NB4 (cell line): ENCODE measurements at regions not wholly inside any gene's neighbourhood (a gene's known extent, or its start where the extent isn't known, plus 50 kb on each side); places are given as distances from the start of the nearest gene placed in this dataset.
"Not testable (repeated sequence)": the region's sequence is repeated elsewhere in the genome, so short reads cannot be mapped to it uniquely, and the experiment has no call there.

Source experiments
- DNase-seq: peaks from one replicate; pipeline ENCODE4 v3.0.0; 2010; ENCODE audit warnings: low read depth
- H3K4me3 ChIP-seq: one replicate; pipeline ENCODE4 v1.5.1; 2011; ENCODE audit warnings: mild to moderate bottlenecking, low read depth, low read length, moderate library complexity
- MYC ChIP-seq: IDR thresholded peaks from 2 replicates; pipeline ENCODE4 v1.6.1; 2011; ENCODE audit warnings: low read depth, low read length
- POLR2A ChIP-seq: IDR thresholded peaks from 2 replicates; pipeline ENCODE4 v1.6.1; 2011; ENCODE audit warnings: mild to moderate bottlenecking; ENCODE audit not compliant: insufficient read length; ENCODE audit errors: extremely low read depth
- TF ChIP-seq, protein P1 (sequence below): IDR thresholded peaks from 2 replicates; pipeline ENCODE4 v1.6.1; 2011; ENCODE audit warnings: low read depth, low read length
- TF ChIP-seq, protein P2 (sequence below): IDR thresholded peaks from one replicate; pipeline ENCODE4 v1.5.1; 2012; ENCODE audit warnings: low read depth, low read length

DNA sequence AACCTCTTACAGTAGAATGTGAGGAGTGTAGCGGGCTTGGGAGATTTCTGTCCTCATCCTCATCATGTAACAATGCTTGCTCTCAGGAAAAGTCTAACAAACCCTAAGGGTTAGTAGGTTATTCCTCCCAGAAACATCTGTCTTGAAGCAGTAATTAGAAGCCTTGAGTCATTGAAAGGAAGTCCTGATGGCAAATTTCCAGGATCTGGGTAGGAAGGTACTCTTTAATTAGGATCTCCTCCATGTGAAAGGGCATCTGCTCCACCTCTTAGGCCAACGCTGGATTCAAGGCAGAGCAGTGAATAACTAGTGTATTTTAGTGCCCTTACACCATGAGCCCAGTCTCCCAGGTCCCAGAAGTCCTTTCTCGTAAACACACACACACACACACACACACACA is 106.6 kb upstream of the BARHL2 start:
- TF ChIP-seq, protein P1, sequence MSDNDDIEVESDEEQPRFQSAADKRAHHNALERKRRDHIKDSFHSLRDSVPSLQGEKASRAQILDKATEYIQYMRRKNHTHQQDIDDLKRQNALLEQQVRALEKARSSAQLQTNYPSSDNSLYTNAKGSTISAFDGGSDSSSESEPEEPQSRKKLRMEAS: no peak
- no peak for TF ChIP-seq MYC
- no peak for TF ChIP-seq POLR2A
- TF ChIP-seq, protein P2, sequence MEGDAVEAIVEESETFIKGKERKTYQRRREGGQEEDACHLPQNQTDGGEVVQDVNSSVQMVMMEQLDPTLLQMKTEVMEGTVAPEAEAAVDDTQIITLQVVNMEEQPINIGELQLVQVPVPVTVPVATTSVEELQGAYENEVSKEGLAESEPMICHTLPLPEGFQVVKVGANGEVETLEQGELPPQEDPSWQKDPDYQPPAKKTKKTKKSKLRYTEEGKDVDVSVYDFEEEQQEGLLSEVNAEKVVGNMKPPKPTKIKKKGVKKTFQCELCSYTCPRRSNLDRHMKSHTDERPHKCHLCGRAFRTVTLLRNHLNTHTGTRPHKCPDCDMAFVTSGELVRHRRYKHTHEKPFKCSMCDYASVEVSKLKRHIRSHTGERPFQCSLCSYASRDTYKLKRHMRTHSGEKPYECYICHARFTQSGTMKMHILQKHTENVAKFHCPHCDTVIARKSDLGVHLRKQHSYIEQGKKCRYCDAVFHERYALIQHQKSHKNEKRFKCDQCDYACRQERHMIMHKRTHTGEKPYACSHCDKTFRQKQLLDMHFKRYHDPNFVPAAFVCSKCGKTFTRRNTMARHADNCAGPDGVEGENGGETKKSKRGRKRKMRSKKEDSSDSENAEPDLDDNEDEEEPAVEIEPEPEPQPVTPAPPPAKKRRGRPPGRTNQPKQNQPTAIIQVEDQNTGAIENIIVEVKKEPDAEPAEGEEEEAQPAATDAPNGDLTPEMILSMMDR: no peak
- H3K4me3 ChIP-seq: no peak overlapping the region
- DNase-seq: no peak

DNA sequence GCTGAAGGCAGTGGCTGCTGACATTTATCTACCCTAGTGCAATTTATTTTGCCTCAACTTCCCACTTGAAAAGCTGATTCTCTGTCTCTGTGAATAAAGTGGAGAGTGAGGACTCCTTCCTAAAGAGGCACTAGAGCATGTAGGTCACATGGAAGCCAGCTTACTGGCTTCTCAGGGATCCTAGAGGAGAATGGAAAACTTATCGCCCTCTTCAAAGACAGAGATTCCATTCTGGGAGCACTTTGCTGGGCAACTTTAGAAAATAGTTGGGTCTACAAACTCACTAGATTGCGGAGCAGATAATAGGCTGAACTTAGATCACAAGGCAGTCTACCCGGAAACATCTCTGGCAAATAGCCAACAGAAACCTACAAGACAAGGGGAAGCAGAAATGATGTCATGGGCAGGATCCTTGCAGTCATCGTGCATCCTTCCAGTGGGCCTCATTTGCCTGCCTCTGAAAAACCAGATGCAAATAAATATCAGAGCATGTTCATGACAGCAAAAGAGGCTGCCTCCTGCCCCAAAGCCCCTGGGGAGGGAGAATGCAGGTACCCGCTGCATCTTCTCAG is 104.8 kb upstream of the BARHL2 start:
- no peak for DNase-seq
- TF ChIP-seq MYC (no peak), POLR2A (no peak)
- TF ChIP-seq, protein P2: no peak
- TF ChIP-seq, protein P1: no peak
- no peak overlapping the region for H3K4me3 ChIP-seq

DNA sequence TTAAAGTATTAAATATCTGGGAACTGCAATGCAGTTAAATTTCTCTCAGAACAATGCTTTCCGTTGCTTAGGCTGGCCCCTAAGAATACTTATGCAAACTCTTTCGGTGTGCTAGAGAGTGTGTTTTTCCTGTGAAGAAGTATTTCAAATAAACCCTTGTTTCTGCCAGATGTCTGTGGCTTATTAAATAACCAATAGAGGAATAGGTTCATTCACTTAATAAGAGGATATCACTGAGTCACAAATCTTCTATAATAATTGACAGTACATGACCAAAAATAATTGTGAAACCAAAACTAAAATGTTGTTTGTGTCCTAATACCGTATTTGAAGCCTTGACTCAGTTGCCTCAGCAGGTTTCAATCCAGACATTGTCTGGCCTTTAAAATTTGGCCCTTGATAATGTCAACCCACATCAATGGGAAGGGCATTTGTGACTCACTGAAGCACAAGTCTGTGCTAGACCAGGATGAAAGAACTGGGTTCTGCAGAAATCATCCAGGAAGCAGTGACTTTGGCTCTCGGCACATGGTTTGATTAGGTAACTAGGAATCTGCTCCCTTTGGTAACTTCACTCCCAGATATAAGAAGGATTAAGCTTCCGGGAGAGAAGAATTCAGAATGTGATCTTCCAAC is 104.2 kb upstream of the BARHL2 start:
- DNase-seq: no peak
- no peak overlapping the region for H3K4me3 ChIP-seq

DNA sequence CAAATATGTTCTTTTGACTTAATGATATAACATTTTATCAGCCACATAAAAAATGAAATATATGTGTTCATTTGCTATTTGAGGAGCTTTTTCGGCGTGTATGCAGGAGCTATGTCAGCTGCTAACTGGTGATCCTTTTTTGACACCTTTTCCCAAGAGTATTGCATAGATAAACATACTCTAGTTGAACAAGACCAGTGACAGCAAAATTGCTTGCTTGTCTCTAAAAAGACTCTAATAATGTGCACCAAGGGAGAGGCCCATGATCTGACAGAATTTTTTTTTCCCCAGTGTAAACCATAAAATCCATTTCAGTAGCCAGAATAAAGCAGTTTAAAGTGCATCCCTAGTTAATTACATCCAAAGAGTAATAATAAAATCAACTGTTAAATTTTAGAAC is 103.6 kb upstream of the BARHL2 start:
- no peak overlapping the region for H3K4me3 ChIP-seq
- TF ChIP-seq MYC (no peak), POLR2A (no peak)
- TF ChIP-seq, protein P2: no peak
- TF ChIP-seq, protein P1: no peak
- DNase-seq: no peak

More for the DNA sequence above, 104.2 kb upstream of the BARHL2 start:
- no peak for TF ChIP-seq MYC
- TF ChIP-seq POLR2A: no peak
- TF ChIP-seq, protein P2: no peak
- TF ChIP-seq, protein P1: no peak

DNA sequence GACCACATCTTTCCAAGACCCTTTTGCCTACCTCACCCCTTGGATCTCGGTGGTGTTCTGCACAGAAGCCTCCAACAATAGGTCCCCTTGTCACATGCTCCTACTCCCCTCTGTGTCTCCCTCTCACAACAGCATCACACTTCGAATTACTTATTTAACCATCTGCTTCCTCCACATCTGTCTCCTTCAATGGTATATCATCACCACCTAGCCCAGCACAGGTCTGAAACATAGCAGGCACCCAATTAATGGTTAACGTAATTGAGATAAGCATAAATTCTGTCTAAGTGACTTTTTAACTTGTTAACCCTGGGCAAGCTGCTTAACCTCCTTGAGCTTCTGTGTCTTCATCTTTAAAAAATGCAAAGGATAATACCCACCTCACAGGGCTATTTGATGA is 100.3 kb upstream of the BARHL2 start:
- TF ChIP-seq, protein P1: no peak
- TF ChIP-seq POLR2A (no peak), MYC (no peak)
- TF ChIP-seq, protein P2: no peak
- no peak for DNase-seq
- H3K4me3 ChIP-seq: no peak overlapping the region

DNA sequence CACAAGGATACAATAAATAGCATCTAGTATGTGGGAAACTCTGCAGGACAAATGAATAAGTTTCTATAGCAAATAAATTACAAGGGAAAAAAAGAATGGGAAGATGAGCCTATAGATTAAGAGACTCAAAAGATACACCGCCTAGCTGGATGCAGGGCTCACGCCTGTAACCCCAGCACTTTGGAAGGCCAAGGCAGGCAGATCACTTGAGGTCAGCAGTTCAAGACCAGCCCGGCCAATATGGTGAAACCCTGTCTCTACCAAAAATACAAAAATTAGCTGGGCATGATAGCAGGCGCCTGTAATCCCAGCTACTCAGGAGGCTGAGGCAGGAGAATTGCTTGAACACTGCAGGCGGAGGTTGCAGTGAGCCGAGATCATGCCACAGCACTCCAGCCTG is 95.1 kb upstream of the BARHL2 start:
- not testable (repeated sequence) for H3K4me3 ChIP-seq, DNase-seq

DNA sequence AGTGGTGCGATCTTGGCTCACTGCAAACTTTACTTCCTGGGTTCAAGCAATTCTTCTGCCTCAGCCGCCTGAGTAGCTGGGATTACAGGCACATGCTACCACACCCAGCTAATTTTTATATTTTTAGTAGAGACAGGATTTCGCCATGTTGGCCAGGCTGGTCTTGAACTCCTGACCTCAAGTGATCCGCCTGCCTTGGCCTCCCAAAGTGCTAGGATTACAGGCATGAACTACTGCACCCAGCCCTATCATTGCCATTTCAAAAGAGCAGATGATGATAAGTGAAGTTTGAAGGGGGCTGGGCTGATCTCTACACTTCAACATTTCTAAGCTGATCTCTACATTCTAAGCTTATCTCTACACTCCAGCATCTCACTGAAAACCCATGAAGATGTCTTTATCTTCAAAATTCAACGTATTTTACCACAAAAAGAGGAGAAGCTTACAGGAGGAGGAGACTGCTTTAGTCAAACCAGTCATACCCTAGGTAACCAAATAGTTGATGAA is 94.4 kb upstream of the BARHL2 start:
- not testable (repeated sequence) for H3K4me3 ChIP-seq, DNase-seq
